HEK293 (cell line): ENCODE measurements at regions not wholly inside any gene's neighbourhood (a gene's known extent, or its start where the extent isn't known, plus 50 kb on each side); places are given as distances from the start of the nearest gene placed in this dataset.

Experiments used
- CTCF ChIA-PET: fragments of 350-600 bp; formaldehyde crosslinking; extraction: SDS; loops from one replicate; lab custom pipeline; 2021; ENCODE audit warnings: antibody characterized with exemption; lab: Yijun Ruan, JAX
- POLR2A ChIA-PET: fragments of 300-600 bp; formaldehyde crosslinking; extraction: SDS; loops from one replicate; lab custom pipeline; 2020; ENCODE audit warnings: antibody characterized with exemption, inconsistent platforms; lab: Yijun Ruan, JAX
- H3K27ac ChIP-seq: fragments of 200-500 bp; sonication (Bioruptor generic); 2 replicates; pipeline ENCODE4 v1.5.1; 2014; ENCODE audit warnings: low read depth, low read length, control low read depth, inconsistent platforms; ENCODE audit errors: extremely low read depth
- H3K36me3 ChIP-seq, 2 experiments: fragments of 200-500 bp in 1 of 2; sonication (Bioruptor generic) in 1 of 2; 1 replicate in 1 of 2; 2 replicates in 1 of 2; pipeline ENCODE4 v1.5.1; 2014 to 2017; ENCODE audit warnings: inconsistent platforms in 2 of 2, low read length in 2 of 2; ENCODE audit not compliant: control insufficient read depth in 2 of 2, insufficient read depth in 1 of 2
- H3K4me1 ChIP-seq: fragments of 200-500 bp; sonication (Bioruptor generic); 2 replicates; pipeline ENCODE4 v1.5.1; 2014; ENCODE audit warnings: mild to moderate bottlenecking, low read length, inconsistent platforms; ENCODE audit not compliant: control insufficient read depth, insufficient read depth
- H3K4me3 ChIP-seq: 2 replicates; pipeline ENCODE4 v1.5.1; 2011; ENCODE audit warnings: low read depth, mild to moderate bottlenecking, control low read depth, low read length, moderate library complexity
- H3K9me3 ChIP-seq: fragments of 200-500 bp; sonication (Bioruptor generic); 2 replicates; pipeline ENCODE4 v1.5.1; 2014; ENCODE audit warnings: low read depth, low read length, inconsistent platforms; ENCODE audit not compliant: control insufficient read depth, insufficient read depth
- EGR2 ChIP-seq: fragments of 450-650 bp; formaldehyde crosslinking; IDR thresholded peaks from 2 replicates; pipeline ENCODE4 v1.5.1; 2016; ENCODE audit warnings: low read depth, missing biosample characterization, missing genetic modification characterization
- KLF7 ChIP-seq: fragments of 450-650 bp; formaldehyde crosslinking; IDR thresholded peaks from 2 replicates; pipeline ENCODE4 v1.5.1; 2016; ENCODE audit warnings: missing biosample characterization, missing genetic modification characterization, borderline replicate concordance
- SETDB1 ChIP-seq: IDR thresholded peaks from one replicate; pipeline ENCODE4 v1.6.1; 2017; ENCODE audit warnings: mild to moderate bottlenecking, low read length, moderate library complexity, mixed read lengths; ENCODE audit not compliant: insufficient read length
- SP2 ChIP-seq: fragments of 450-650 bp; formaldehyde crosslinking; IDR thresholded peaks from 2 replicates; pipeline ENCODE4 v1.5.1; 2016; ENCODE audit warnings: missing biosample characterization, missing genetic modification characterization
- SP7 ChIP-seq: fragments of 450-650 bp; formaldehyde crosslinking; IDR thresholded peaks from 2 replicates; pipeline ENCODE4 v1.5.1; 2016; ENCODE audit warnings: missing biosample characterization, missing genetic modification characterization
- ZFP37 ChIP-seq: fragments of 450-650 bp; formaldehyde crosslinking; IDR thresholded peaks from 2 replicates; pipeline ENCODE4 v1.5.1; 2016; ENCODE audit warnings: missing biosample characterization, missing genetic modification characterization
- ZNF112 ChIP-seq: fragments of 450-650 bp; formaldehyde crosslinking; IDR thresholded peaks from 2 replicates; pipeline ENCODE4 v1.5.0; 2017; ENCODE audit warnings: missing biosample characterization, missing genetic modification characterization
- ZNF114 ChIP-seq: fragments of 450-650 bp; formaldehyde crosslinking; IDR thresholded peaks from 2 replicates; pipeline ENCODE4 v1.5.0; 2017; ENCODE audit warnings: missing biosample characterization, missing genetic modification characterization
- ZNF121 ChIP-seq: fragments of 450-650 bp; formaldehyde crosslinking; IDR thresholded peaks from 2 replicates; pipeline ENCODE4 v1.5.1; 2016; ENCODE audit warnings: missing biosample characterization, missing genetic modification characterization
- ZNF146 ChIP-seq: fragments of 450-650 bp; formaldehyde crosslinking; IDR thresholded peaks from 2 replicates; pipeline ENCODE4 v1.5.1; 2016; ENCODE audit warnings: missing biosample characterization, missing genetic modification characterization
- ZNF18 ChIP-seq: fragments of 450-650 bp; formaldehyde crosslinking; IDR thresholded peaks from 2 replicates; pipeline ENCODE4 v1.5.1; 2016; ENCODE audit warnings: missing biosample characterization, missing genetic modification characterization
- ZNF248 ChIP-seq: fragments of 450-650 bp; formaldehyde crosslinking; IDR thresholded peaks from 2 replicates; pipeline ENCODE4 v1.5.1; 2017; ENCODE audit warnings: missing biosample characterization, missing genetic modification characterization
- ZNF302 ChIP-seq: fragments of 450-650 bp; formaldehyde crosslinking; IDR thresholded peaks from 2 replicates; pipeline ENCODE4 v1.5.1; 2016; ENCODE audit warnings: missing biosample characterization, missing genetic modification characterization, low read depth
- ZNF335 ChIP-seq: fragments of 450-650 bp; formaldehyde crosslinking; conservative IDR thresholded peaks from 2 replicates; pipeline ENCODE4 v1.5.1; 2016; ENCODE audit warnings: missing biosample characterization, missing genetic modification characterization
- ZNF354C ChIP-seq: fragments of 450-650 bp; formaldehyde crosslinking; IDR thresholded peaks from 2 replicates; pipeline ENCODE4 v1.5.1; 2016; ENCODE audit warnings: missing biosample characterization, missing genetic modification characterization, low read depth, borderline replicate concordance
- ZNF37A ChIP-seq: fragments of 450-650 bp; IDR thresholded peaks from 2 replicates; pipeline ENCODE4 v1.5.1; 2018; ENCODE audit warnings: missing biosample characterization, missing genetic modification characterization
- ZNF501 ChIP-seq: fragments of 450-650 bp; formaldehyde crosslinking; IDR thresholded peaks from 2 replicates; pipeline ENCODE4 v1.5.1; 2016; ENCODE audit warnings: missing biosample characterization, missing genetic modification characterization
- ZNF544 ChIP-seq: fragments of 450-650 bp; formaldehyde crosslinking; IDR thresholded peaks from 2 replicates; pipeline ENCODE4 v1.5.0; 2017; ENCODE audit warnings: missing biosample characterization, missing genetic modification characterization
- ZNF639 ChIP-seq: fragments of 450-650 bp; formaldehyde crosslinking; IDR thresholded peaks from 2 replicates; pipeline ENCODE4 v1.5.1; 2016; ENCODE audit warnings: missing biosample characterization, missing genetic modification characterization
- ZNF777 ChIP-seq: fragments of 450-650 bp; formaldehyde crosslinking; IDR thresholded peaks from 2 replicates; pipeline ENCODE4 v1.5.1; 2017; ENCODE audit warnings: missing biosample characterization, missing genetic modification characterization, borderline replicate concordance
- ZSCAN5A ChIP-seq: fragments of 450-650 bp; formaldehyde crosslinking; IDR thresholded peaks from 2 replicates; pipeline ENCODE4 v1.5.1; 2016; ENCODE audit warnings: missing biosample characterization, missing genetic modification characterization

- no peak for TF ChIP-seq ZSCAN5A (tag by site-specific recombination)
- no peak for TF ChIP-seq ZNF121
- TF ChIP-seq ZNF302 (tag by site-specific recombination) = no peak
- TF ChIP-seq ZNF335 = no peak
- no peak for TF ChIP-seq ZNF112 (tag by site-specific recombination)
- TF ChIP-seq ZNF37A (tag by site-specific recombination) = no peak
- no peak for TF ChIP-seq ZFP37 (tag by site-specific recombination)
- no peak for TF ChIP-seq KLF7
- no peak for TF ChIP-seq ZNF114 (tag by site-specific recombination)
These were observed 294.0 kb downstream of the SAMD5 start (continued) for GRCh38 chr6:147802459-147802858.

- no peak overlapping the region for H3K27ac ChIP-seq
- H3K4me3 ChIP-seq = no peak overlapping the region
- H3K36me3 ChIP-seq = no peaks in the 10 kb centered on the region
- ChIA-PET POLR2A (no interaction called here), CTCF (interaction anchor here (0.7 to 1.1 kb wide), 2 partner anchors 19 to 316 kb away, joined by 3 to 4 read pairs; no protein-coding TSS in a partner anchor)
- H3K9me3 ChIP-seq = no peaks in the 10 kb centered on the region
- TF ChIP-seq ZNF114 (tag by site-specific recombination) (no peak), SP2 (tag by site-specific recombination) (no peak), EGR2 (tag by site-specific recombination) (no peak), ZNF248 (no peak), KLF7 (no peak), ZNF777 (tag by site-specific recombination) (no peak), ZNF302 (tag by site-specific recombination) (no peak), ZNF146 (tag by site-specific recombination) (no peak), ZNF544 (tag by site-specific recombination) (no peak), ZNF639 (tag by site-specific recombination) (no peak), ZNF18 (tag by site-specific recombination) (no peak), SP7 (tag by site-specific recombination) (no peak), ZNF354C (tag by site-specific recombination) (no peak)
- H3K4me1 ChIP-seq = no peaks in the 10 kb centered on the region
These were observed 296.7 kb downstream of the SAMD5 start for GRCh38 chr6:147805155-147805554.

GRCh38 chr6:147806697-147807096 lies 298.2 kb downstream of the SAMD5 start:
- ChIA-PET CTCF (interaction anchor here (0.8 kb wide), 1 partner anchor 11 kb away, joined by 3 read pairs; no protein-coding TSS in a partner anchor), POLR2A (no interaction called here)
- Histone ChIP-seq H3K27ac (no peak overlapping the region), H3K4me1 (no peaks in the 10 kb centered on the region), H3K36me3 (no peaks in the 10 kb centered on the region), H3K9me3 (no peaks in the 10 kb centered on the region), H3K4me3 (no peak overlapping the region)
- TF ChIP-seq SETDB1 (peak; percentile 50), ZNF501 (no peak)
- TF ChIP-seq, all 188 proteins: peak for 1
